Lung (tissue), 11 donors: ENCODE measurements at regions not wholly inside any gene's neighbourhood (a gene's known extent, or its start where the extent isn't known, plus 50 kb on each side); places are given as distances from the start of the nearest gene placed in this dataset.

Experiments used
- ATAC-seq: fragments of 200-7000 bp; cut with Tn5 transposase; one replicate; pipeline ENCODE4 v1.9.1; 2020; ENCODE audit warnings: moderate number of reproducible peaks; ENCODE audit not compliant: insufficient read depth, low FRiP score
- DNase-seq, 3 donors: peaks; one replicate each; pipeline ENCODE4 v3.0.0-alpha.2; 2013 to 2017
- H3K27ac ChIP-seq, 2 donors: one replicate each; pipeline ENCODE4 v1.5.1; 2013; ENCODE audit warnings: mild to moderate bottlenecking in 2 of 2, moderate library complexity in 2 of 2, control low read depth in 1 of 2, inconsistent platforms in 1 of 2, low read depth in 1 of 2, low read length in 1 of 2
- H3K27me3 ChIP-seq, 3 donors: one replicate each; pipeline ENCODE4 v1.5.1; 2013; ENCODE audit warnings: low read length in 2 of 3; ENCODE audit not compliant: control insufficient read depth in 3 of 3, insufficient read depth in 3 of 3
- H3K36me3 ChIP-seq, 4 donors: one replicate each; pipeline ENCODE4 v1.5.1; 2013; ENCODE audit warnings: low read length in 4 of 4, mild to moderate bottlenecking in 1 of 4, moderate library complexity in 1 of 4; ENCODE audit not compliant: control insufficient read depth in 4 of 4, insufficient read depth in 4 of 4
- H3K4me1 ChIP-seq, 5 donors: one replicate each; pipeline ENCODE4 v1.5.1; 2013; ENCODE audit warnings: low read length in 5 of 5, mild to moderate bottlenecking in 2 of 5, moderate library complexity in 1 of 5; ENCODE audit not compliant: control insufficient read depth in 5 of 5, insufficient read depth in 5 of 5
- H3K4me3 ChIP-seq: one replicate; pipeline ENCODE4 v1.5.1; 2013; ENCODE audit warnings: mild to moderate bottlenecking, control low read depth, moderate library complexity
- H3K9ac ChIP-seq, 2 donors: one replicate each; pipeline ENCODE4 v1.5.1; 2013; ENCODE audit warnings: low read length in 2 of 2, control low read depth in 1 of 2; ENCODE audit not compliant: insufficient read depth in 1 of 2
- H3K9me3 ChIP-seq, 4 donors: one replicate each; pipeline ENCODE4 v1.5.1; 2013; ENCODE audit warnings: low read length in 3 of 4, mild to moderate bottlenecking in 1 of 4, moderate library complexity in 1 of 4; ENCODE audit not compliant: control insufficient read depth in 4 of 4, insufficient read depth in 3 of 4
- CTCF ChIP-seq: IDR thresholded peaks from 2 replicates; pipeline ENCODE4 v1.5.1; 2012; ENCODE audit warnings: mild to moderate bottlenecking; ENCODE audit errors: control extremely low read depth, extremely low read depth
- WGBS, 2 donors: extraction: QIAGEN DNeasy Blood & Tissue Kit; methylation state at CpG; one replicate each; pipeline ENCODE4 v1.1.7; 2013; 5-methylcytosine and 5-hydroxymethylcytosine counted together
- donor health status: control.
- donor health status: control.
- donor health status: Bipolar disorder and iron deficiency.
- donor health status: healthy.
- donor health status: DM: yes; HTN: yes; CAD: no.

- WGBS, 2 donors: 91 to 96% methylated on average over 1 of the region's 1 CpG
- Histone ChIP-seq H3K4me3 (no peak overlapping the region), H3K9me3 (peaks cover 0 to 2% (median 0%) of the 10 kb centered on the region in 4 donors), H3K27ac (no peak overlapping the region), H3K27me3 (no peaks in the 10 kb centered on the region), H3K36me3 (no peaks in the 10 kb centered on the region), H3K4me1 (no peaks in the 10 kb centered on the region), H3K9ac (no peak overlapping the region)
- no peak for TF ChIP-seq CTCF
- ATAC-seq: no peak
- DNase-seq: no peak
Observed at GRCh38 chr9:3161912-3162311, 318.0 kb upstream of the PUM3 start.

DNA sequence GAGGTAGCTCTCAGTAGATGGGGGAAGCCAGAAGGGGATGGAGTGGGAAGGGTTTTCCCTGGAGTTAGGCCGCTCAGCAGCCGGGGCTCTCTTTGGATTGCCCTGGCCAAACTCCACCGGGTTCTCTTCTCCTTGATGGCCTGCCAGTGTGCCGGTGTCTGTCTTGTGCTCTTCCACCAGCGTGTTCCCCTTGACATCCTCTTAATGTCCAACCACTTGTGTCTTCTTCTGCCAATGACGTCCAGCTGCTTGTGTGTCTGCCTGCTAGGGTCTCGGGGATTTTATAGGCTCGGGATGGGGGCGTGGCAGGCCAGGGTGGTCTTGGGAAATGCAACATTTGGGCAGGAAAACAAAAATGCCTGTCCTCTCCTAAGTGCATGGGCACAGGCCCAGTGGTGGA is 313.1 kb upstream of the PUM3 start:
- no peak overlapping the region for H3K4me3 ChIP-seq
- DNase-seq (no peak), ATAC-seq (no peak)
- no peaks in the 10 kb centered on the region for H3K36me3 ChIP-seq
- H3K9ac ChIP-seq: no peak overlapping the region
- H3K27me3 ChIP-seq: no peaks in the 10 kb centered on the region
- peaks cover 0 to 2% (median 0%) of the 10 kb centered on the region in 4 donors for H3K9me3 ChIP-seq
- no peak overlapping the region for H3K27ac ChIP-seq
- no peaks in the 10 kb centered on the region for H3K4me1 ChIP-seq
- WGBS, 2 donors: 91 to 94% methylated on average over 9 of the region's 9 CpGs
- no peak for TF ChIP-seq CTCF

GRCh38 chr9:3151672-3152576 is 308.0 kb upstream of the PUM3 start:
- H3K9me3 ChIP-seq: peaks cover 0 to 2% (median 0%) of the 10 kb centered on the region in 4 donors
- H3K4me3 ChIP-seq: no peak overlapping the region
- DNase-seq: no peak
- H3K27me3 ChIP-seq: no peaks in the 10 kb centered on the region
- no peak for ATAC-seq
- H3K27ac ChIP-seq: no peak overlapping the region
- H3K36me3 ChIP-seq: no peaks in the 10 kb centered on the region
- no peak overlapping the region for H3K9ac ChIP-seq
- no peaks in the 10 kb centered on the region for H3K4me1 ChIP-seq
- no peak for TF ChIP-seq CTCF
- WGBS, 2 donors: 62 to 63% methylated on average over 7 of the region's 7 CpGs
